ENCODE measurements at regions not wholly inside any gene's neighbourhood (a gene's known extent, or its start where the extent isn't known, plus 50 kb on each side); places are given as distances from the start of the nearest gene placed in this dataset.

- H2BK5ac ChIP-seq (ENCODE audit: insufficient read length, low read length) = no peak overlapping the region
- H3K79me1 ChIP-seq (ENCODE audit: insufficient read depth, low read depth, low read length, poor library complexity, severe bottlenecking) = no peaks in the 10 kb centered on the region
- no peak overlapping the region for H4K8ac ChIP-seq (replicated peaks; ENCODE audit: insufficient read length, low read depth, low read length)
- H2BK20ac ChIP-seq (ENCODE audit: low read depth, low read length, poor library complexity, severe bottlenecking) = no peak overlapping the region
- H2AFZ ChIP-seq (ENCODE audit: low read length) = no peak overlapping the region
- no peak overlapping the region for H3K4ac ChIP-seq (ENCODE audit: low read depth, low read length)
- no peak overlapping the region for H2BK12ac ChIP-seq (ENCODE audit: insufficient read length, low read depth, low read length)
- no peaks in the 10 kb centered on the region for H4K20me1 ChIP-seq (ENCODE audit: control insufficient read depth, insufficient read depth, insufficient read length)
- DNase-seq = no peak
- Mint-ChIP-seq H3K36me3 (ENCODE audit: insufficient read depth in 1 of 3, low read depth in 3 of 3) (peaks cover 15 to 21% (median 18%) of the 10 kb centered on the region in 3 experiments), H3K27me3 (ENCODE audit: low read depth) (peaks cover 1% of the 10 kb centered on the region; the same call in 1 of the 2 replicates), H3K4me3 (no peak overlapping the region), H3K9me3 (peaks cover 16 to 18% of the 10 kb centered on the region in 2 experiments), H3K4me1 (peaks cover 30 to 37% of the 10 kb centered on the region in 2 experiments), H3K27ac (no peak overlapping the region; a peak in 1 of 7 replicates)
- H3K4me2 ChIP-seq (ENCODE audit: insufficient read depth, insufficient read length, low read length) = no peak overlapping the region
- no CpG with 5 or more reads among the region's 1 CpG for WGBS (ENCODE audit: extremely low coverage, insufficient read length, low lambda C conversion rate)
- no peak overlapping the region for H3K14ac ChIP-seq (ENCODE audit: insufficient read depth, low read length)
- no peak overlapping the region for H3K27ac ChIP-seq (ENCODE audit: insufficient read length, low read depth, low read length)
- H3K56ac ChIP-seq (ENCODE audit: insufficient read length, low read depth, low read length) = no peak overlapping the region
- H3T11ph ChIP-seq (ENCODE audit: low read length) = no peak overlapping the region
- no peak overlapping the region for H4K5ac ChIP-seq (ENCODE audit: insufficient read length, low read depth, low read length)
- no peaks in the 10 kb centered on the region for H3K9me3 ChIP-seq (ENCODE audit: control insufficient read depth, low read depth, low read length)
- peaks cover 4% of the 10 kb centered on the region; the same call in 1 of the 2 replicates for H3K4me1 ChIP-seq (ENCODE audit: insufficient read depth, low read length)
- H3K18ac ChIP-seq (ENCODE audit: insufficient read length, low read depth, low read length) = no peak overlapping the region
- no peak overlapping the region for H2BK15ac ChIP-seq (ENCODE audit: low read depth, low read length)
- no peaks in the 10 kb centered on the region for H3K27me3 ChIP-seq (ENCODE audit: insufficient read depth, low read length)
- no peak overlapping the region for H2BK120ac ChIP-seq (ENCODE audit: low read depth, low read length, poor library complexity, severe bottlenecking)
- H2AK5ac ChIP-seq (ENCODE audit: insufficient read length, low read length) = no peak overlapping the region
- no peak overlapping the region for H3K23ac ChIP-seq (ENCODE audit: insufficient read length, low read depth, low read length)
- no peak for TF ChIP-seq CTCF (conservative IDR thresholded peaks at IDR 0.05)
- H3K23me2 ChIP-seq (ENCODE audit: insufficient read length, low read depth, low read length, poor library complexity, severe bottlenecking) = no peaks in the 10 kb centered on the region
- no peak overlapping the region for H4K91ac ChIP-seq (ENCODE audit: insufficient read length, low read depth, low read length)
- no peaks in the 10 kb centered on the region for H3K79me2 ChIP-seq (ENCODE audit: insufficient read depth, low read length)
- H3K9ac ChIP-seq (ENCODE audit: extremely low read depth, insufficient read length, low read length) = no peak overlapping the region
Observed at GRCh38 chr13:59471106-59471505, 692.6 kb downstream of the DIAPH3 start.
